Caco-2 (cell line): ENCODE measurements at regions not wholly inside any gene's neighbourhood (a gene's known extent, or its start where the extent isn't known, plus 50 kb on each side); places are given as distances from the start of the nearest gene placed in this dataset.

ENCODE experiments used
- BruUV-seq: library from RNA; stranded (reverse); fragments of 400-500 nt; replicated peaks from 2 replicates; lab custom pipeline; 2021; lab: Mats Ljungman, UMichigan
- CTCF ChIA-PET: fragments of 300-600 bp; sonication (Branson Sonifier 250); formaldehyde crosslinking; loops from one replicate; lab custom pipeline; 2022; ENCODE audit warnings: antibody characterized with exemption; lab: Charles Lee
- POLR2A ChIA-PET: fragments of 300-600 bp; sonication (Branson Sonifier 250); formaldehyde crosslinking; loops from one replicate; lab custom pipeline; 2022; ENCODE audit warnings: antibody characterized with exemption; lab: Charles Lee
- DNase-seq, 2 experiments: peaks; one replicate each; pipeline versions ENCODE4 v3.0.0 to v3.0.0-alpha.2; 2020 to 2022
- H3K27me3 ChIP-seq: replicated peaks from 2 replicates; pipeline ENCODE4 v1.6.0; 2011; ENCODE audit warnings: low read length; ENCODE audit not compliant: control insufficient read depth, insufficient read depth
- H3K36me3 ChIP-seq: 2 replicates; pipeline ENCODE4 v1.5.1; 2011; ENCODE audit warnings: low read length; ENCODE audit not compliant: control insufficient read depth, insufficient read depth
- H3K4me1 ChIP-seq: fragments of 250-450 bp; sonication (Bioruptor Pico); 2 replicates; pipeline ENCODE4 v1.5.1; 2020; ENCODE audit warnings: mild to moderate bottlenecking
- H3K4me3 ChIP-seq: 2 replicates; pipeline ENCODE4 v1.5.1; 2011; ENCODE audit warnings: low read depth, mild to moderate bottlenecking, control low read depth, low read length
- H3K9me3 ChIP-seq: fragments of 250-450 bp; sonication (Bioruptor Pico); 2 replicates; pipeline ENCODE4 v1.5.1; 2020; ENCODE audit warnings: mild to moderate bottlenecking, moderate library complexity
- H3K27ac Mint-ChIP-seq: one replicate; pipeline ENCODE4 v1.8.0; 2022; ENCODE audit warnings: mixed read lengths; ENCODE audit not compliant: unreplicated experiment
- H3K27me3 Mint-ChIP-seq: one replicate; pipeline ENCODE4 v1.8.0; 2022; ENCODE audit warnings: mixed read lengths; ENCODE audit not compliant: insufficient read depth, unreplicated experiment
- H3K36me3 Mint-ChIP-seq: one replicate; pipeline ENCODE4 v1.8.0; 2022; ENCODE audit warnings: mild to moderate bottlenecking, mixed read lengths; ENCODE audit not compliant: insufficient read depth, unreplicated experiment
- H3K4me1 Mint-ChIP-seq: one replicate; pipeline ENCODE4 v1.8.0; 2022; ENCODE audit warnings: low read depth, mixed read lengths; ENCODE audit not compliant: unreplicated experiment
- H3K4me3 Mint-ChIP-seq: one replicate; pipeline ENCODE4 v1.8.0; 2022; ENCODE audit warnings: mild to moderate bottlenecking, moderate library complexity, mixed read lengths; ENCODE audit not compliant: unreplicated experiment
- H3K9me3 Mint-ChIP-seq: one replicate; pipeline ENCODE4 v1.8.0; 2022; ENCODE audit warnings: mixed read lengths; ENCODE audit not compliant: unreplicated experiment
- CTCF ChIP-seq, 2 experiments: fragments of 200-600 bp in 1 of 2; IDR thresholded peaks; 1 replicate in 1 of 2; 2 replicates in 1 of 2; pipeline versions ENCODE4 v1.5.1 to v1.8.0; 2011 to 2022; ENCODE audit warnings: antibody characterized with exemption in 1 of 2, control low read depth in 1 of 2, inconsistent platforms in 1 of 2, low read depth in 1 of 2, low read length in 1 of 2, mild to moderate bottlenecking in 1 of 2, moderate library complexity in 1 of 2; ENCODE audit not compliant: insufficient read depth in 1 of 2, severe bottlenecking in 1 of 2, unreplicated experiment in 1 of 2
- intact Hi-C: fragments of 100-400 bp; cut with micrococcal nuclease; formaldehyde crosslinking; loops from one replicate; pipeline ENCODE4 v1.10.0; 2022; ENCODE audit not compliant: unreplicated experiment

GRCh38 chr3:107264888-107265287 is 112.4 kb upstream of the CCDC54 start:
- Mint-ChIP-seq H3K27ac (no peak overlapping the region), H3K9me3 (no peaks in the 10 kb centered on the region), H3K27me3 (no peaks in the 10 kb centered on the region), H3K4me1 (peaks cover 12% of the 10 kb centered on the region), H3K36me3 (no peaks in the 10 kb centered on the region), H3K4me3 (no peak overlapping the region)
- no TSS peak for BruUV-seq
- Histone ChIP-seq H3K27me3 (no peaks in the 10 kb centered on the region; the same call in none of the 2 replicates), H3K4me1 (peaks cover 14% of the 10 kb centered on the region; the same call in 1 of the 2 replicates), H3K4me3 (no peak overlapping the region), H3K9me3 (no peaks in the 10 kb centered on the region), H3K36me3 (no peaks in the 10 kb centered on the region)
- TF ChIP-seq CTCF (IDR thresholded peaks at IDR 0.05; ENCODE audit: insufficient read depth in 1 of 2, low read depth in 1 of 2, low read length in 1 of 2, severe bottlenecking in 1 of 2, unreplicated experiment in 1 of 2) = no peak
- intact Hi-C loops = loop anchor here (2.0 kb wide), 1 partner anchor 24 kb away; no protein-coding TSS in a partner anchor
- ChIA-PET CTCF (no interaction called here), POLR2A (no interaction called here)
- DNase-seq = peak; percentile 5 to 45

- Mint-ChIP-seq H3K4me1 (peaks cover 12% of the 10 kb centered on the region), H3K4me3 (no peak overlapping the region), H3K9me3 (no peaks in the 10 kb centered on the region), H3K27ac (no peak overlapping the region), H3K27me3 (no peaks in the 10 kb centered on the region), H3K36me3 (no peaks in the 10 kb centered on the region)
- Histone ChIP-seq H3K36me3 (no peaks in the 10 kb centered on the region), H3K9me3 (no peaks in the 10 kb centered on the region), H3K4me3 (no peak overlapping the region), H3K4me1 (peaks cover 14% of the 10 kb centered on the region; the same call in 1 of the 2 replicates), H3K27me3 (no peaks in the 10 kb centered on the region; the same call in none of the 2 replicates)
- CTCF ChIA-PET = no interaction called here
- POLR2A ChIA-PET = no interaction called here
- TF ChIP-seq CTCF (IDR thresholded peaks at IDR 0.05; ENCODE audit: insufficient read depth in 1 of 2, low read depth in 1 of 2, low read length in 1 of 2, severe bottlenecking in 1 of 2, unreplicated experiment in 1 of 2) = no peak
- BruUV-seq = no TSS peak
- intact Hi-C loops = loop anchor here (2.0 kb wide), 1 partner anchor 25 kb away; no protein-coding TSS in a partner anchor
- DNase-seq = no peak
These were observed 111.7 kb upstream of the CCDC54 start for GRCh38 chr3:107265526-107265925.

- no TSS peak for BruUV-seq
- H3K9me3 Mint-ChIP-seq = no peaks in the 10 kb centered on the region
These were observed 108.8 kb upstream of the CCDC54 start for GRCh38 chr3:107268469-107268868.

More at GRCh38 chr3:107268469-107268868, 108.8 kb upstream of the CCDC54 start:
- Mint-ChIP-seq H3K4me1 (peaks cover 12% of the 10 kb centered on the region), H3K4me3 (no peak overlapping the region), H3K27me3 (no peaks in the 10 kb centered on the region), H3K36me3 (no peaks in the 10 kb centered on the region), H3K27ac (no peak overlapping the region)
- Histone ChIP-seq H3K4me1 (peaks cover 14% of the 10 kb centered on the region; the same call in 1 of the 2 replicates), H3K36me3 (no peaks in the 10 kb centered on the region), H3K9me3 (no peaks in the 10 kb centered on the region), H3K27me3 (no peaks in the 10 kb centered on the region; the same call in none of the 2 replicates), H3K4me3 (no peak overlapping the region)
- CTCF ChIA-PET = no interaction called here
- no peak for TF ChIP-seq CTCF (IDR thresholded peaks at IDR 0.05; ENCODE audit: insufficient read depth in 1 of 2, low read depth in 1 of 2, low read length in 1 of 2, severe bottlenecking in 1 of 2, unreplicated experiment in 1 of 2)
- DNase-seq = no peak
- POLR2A ChIA-PET = no interaction called here
- intact Hi-C loops = no loop called here
